ENCODE measurements at regions not wholly inside any gene's neighbourhood (a gene's known extent, or its start where the extent isn't known, plus 50 kb on each side); places are given as distances from the start of the nearest gene placed in this dataset.

DNA sequence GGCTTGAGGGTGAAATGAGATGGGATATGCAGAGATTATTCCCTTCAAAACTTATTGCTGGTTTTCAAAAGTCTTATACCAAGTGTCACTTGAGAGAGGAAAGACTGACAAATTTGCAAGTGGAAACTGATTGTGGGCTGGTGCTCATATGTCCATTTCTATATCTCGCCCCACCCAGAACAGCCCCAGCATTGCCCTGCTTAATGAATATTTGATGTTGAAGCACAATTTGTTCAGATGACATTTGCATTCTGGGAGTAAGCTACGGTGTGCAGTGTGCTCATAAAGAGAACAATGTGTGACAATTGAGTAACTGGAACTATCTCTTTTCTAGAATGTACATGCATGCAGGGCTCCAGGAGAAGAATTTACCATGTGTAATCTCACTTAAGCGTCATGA, 223.5 kb upstream of the TRPC5 start:
- TF ChIP-seq CTCF (IDR thresholded peaks at IDR 0.05): no peak
- TF ChIP-seq POLR2A (IDR thresholded peaks at IDR 0.05): no peak
